GM12873 (cell line): ENCODE measurements at regions not wholly inside any gene's neighbourhood (a gene's known extent, or its start where the extent isn't known, plus 50 kb on each side); places are given as distances from the start of the nearest gene placed in this dataset.

Experiments used
- TF ChIP-seq, protein P1 (sequence below): IDR thresholded peaks from 2 replicates; pipeline ENCODE4 v1.5.1; 2012; ENCODE audit warnings: low read depth, mild to moderate bottlenecking, moderate library complexity, low read length, control low read depth; ENCODE audit not compliant: insufficient read depth; ENCODE audit errors: missing control alignments

DNA sequence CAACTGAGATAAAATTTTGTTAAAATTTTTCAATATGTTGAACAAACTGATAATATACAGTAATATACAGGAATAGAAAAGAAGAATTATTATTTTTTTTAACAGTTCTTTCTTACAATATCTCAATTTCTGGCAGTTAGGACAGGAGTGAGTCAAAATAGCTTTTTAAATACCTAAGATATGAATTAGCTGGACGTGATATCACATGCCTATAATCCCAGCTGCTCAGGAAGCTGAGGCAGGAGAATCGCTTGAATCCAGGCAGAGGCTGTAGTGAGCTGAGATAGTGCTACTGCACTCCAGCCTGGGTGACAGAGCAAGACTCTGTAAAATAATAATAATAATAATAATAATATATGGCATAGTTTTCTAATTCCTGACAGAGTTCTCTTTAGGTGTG lies 1039.3 kb downstream of the STPG2 start:
- TF ChIP-seq, protein P1, sequence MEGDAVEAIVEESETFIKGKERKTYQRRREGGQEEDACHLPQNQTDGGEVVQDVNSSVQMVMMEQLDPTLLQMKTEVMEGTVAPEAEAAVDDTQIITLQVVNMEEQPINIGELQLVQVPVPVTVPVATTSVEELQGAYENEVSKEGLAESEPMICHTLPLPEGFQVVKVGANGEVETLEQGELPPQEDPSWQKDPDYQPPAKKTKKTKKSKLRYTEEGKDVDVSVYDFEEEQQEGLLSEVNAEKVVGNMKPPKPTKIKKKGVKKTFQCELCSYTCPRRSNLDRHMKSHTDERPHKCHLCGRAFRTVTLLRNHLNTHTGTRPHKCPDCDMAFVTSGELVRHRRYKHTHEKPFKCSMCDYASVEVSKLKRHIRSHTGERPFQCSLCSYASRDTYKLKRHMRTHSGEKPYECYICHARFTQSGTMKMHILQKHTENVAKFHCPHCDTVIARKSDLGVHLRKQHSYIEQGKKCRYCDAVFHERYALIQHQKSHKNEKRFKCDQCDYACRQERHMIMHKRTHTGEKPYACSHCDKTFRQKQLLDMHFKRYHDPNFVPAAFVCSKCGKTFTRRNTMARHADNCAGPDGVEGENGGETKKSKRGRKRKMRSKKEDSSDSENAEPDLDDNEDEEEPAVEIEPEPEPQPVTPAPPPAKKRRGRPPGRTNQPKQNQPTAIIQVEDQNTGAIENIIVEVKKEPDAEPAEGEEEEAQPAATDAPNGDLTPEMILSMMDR: no peak

DNA sequence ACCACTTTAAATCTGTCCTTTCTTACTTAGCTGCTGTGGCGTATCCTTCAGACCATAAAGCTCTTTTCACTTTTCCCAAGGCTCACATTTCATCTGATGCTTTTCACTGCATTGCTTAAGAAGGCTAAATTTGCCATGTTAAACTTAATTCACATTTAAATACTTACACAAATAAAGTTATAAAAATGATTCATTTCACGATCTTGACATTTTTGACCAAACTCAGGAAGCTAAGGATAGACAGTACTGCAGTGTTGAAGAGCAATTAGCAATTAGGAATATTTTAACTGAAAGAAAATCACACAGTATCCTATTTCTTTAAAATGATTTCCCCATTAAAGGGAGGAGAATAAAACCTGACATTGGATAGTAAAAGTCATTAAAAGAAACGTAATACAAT lies 1038.6 kb downstream of the STPG2 start:
- TF ChIP-seq, protein P1: no peak

DNA sequence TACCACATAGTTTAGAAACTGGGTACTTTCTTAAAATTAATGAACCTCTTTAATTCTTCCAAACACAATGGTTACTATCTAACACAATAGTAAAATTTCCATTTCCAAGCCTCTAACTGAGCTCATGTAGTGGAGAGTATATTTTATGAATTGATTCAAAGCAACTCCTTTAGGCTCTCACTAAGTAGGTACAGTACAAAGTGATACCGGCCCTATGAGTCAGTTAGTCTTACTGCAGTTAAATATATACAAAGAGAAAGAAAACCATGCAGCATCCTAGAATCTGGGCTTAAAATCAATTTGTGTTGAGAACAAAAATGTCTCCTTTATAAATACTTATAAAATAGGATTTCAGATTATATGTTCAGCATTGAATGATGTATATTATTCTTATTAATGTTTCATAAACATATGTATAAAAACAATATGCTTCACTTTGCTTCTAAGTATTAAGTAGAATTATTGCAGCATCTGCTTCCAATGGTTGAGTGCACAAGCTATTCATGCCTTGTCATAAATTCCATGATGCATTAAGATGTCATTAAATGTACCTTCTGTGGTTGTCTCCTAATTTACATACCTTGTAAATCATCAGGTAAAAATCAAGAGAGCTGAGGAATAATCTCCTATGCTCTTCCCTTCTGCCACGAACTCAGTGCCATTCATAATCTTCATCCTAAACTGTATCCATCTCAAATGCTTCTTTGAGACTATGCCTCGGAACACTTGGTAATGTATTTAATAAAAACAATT lies 1037.8 kb downstream of the STPG2 start:
- TF ChIP-seq, protein P1: no peak

DNA sequence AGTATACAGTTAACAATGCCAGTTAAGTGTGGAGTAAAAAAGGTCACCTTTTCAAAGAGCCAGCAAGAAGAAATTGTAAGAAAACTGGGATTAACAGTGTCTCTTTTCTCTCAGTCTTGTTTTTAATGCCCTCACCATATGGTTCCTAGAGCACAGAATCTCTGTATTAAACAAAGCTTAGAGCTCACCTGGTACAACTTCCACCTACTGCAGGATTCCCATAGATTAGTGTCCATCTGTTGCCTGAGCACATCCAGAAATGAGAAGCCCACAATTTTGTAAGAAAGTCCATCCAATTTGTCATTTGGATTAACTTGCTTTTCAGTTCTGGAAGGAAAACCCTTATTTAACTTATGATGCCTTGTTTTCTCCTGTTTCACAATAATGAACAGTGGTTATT lies 1037.1 kb downstream of the STPG2 start:
- TF ChIP-seq, protein P1: no peak

DNA sequence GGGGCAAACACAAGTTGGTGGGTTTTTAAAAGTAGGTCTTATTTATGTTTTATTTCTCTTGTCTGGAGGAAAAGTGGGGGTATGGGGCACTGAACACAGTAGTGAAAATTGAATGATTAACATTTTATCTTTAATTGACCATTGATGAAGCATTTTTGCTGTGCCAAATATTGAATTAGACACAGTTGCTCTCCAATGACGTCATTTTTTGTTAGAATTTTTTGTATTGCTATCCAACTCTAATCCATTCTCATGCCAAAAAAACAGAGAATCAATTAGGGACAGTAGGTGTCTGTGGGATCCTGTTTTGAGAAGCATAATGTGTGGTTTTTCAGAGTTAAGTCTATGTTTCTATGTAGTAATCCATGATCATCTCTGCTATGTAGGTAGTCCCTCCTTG lies 1032.8 kb downstream of the STPG2 start:
- TF ChIP-seq, protein P1: no peak

DNA sequence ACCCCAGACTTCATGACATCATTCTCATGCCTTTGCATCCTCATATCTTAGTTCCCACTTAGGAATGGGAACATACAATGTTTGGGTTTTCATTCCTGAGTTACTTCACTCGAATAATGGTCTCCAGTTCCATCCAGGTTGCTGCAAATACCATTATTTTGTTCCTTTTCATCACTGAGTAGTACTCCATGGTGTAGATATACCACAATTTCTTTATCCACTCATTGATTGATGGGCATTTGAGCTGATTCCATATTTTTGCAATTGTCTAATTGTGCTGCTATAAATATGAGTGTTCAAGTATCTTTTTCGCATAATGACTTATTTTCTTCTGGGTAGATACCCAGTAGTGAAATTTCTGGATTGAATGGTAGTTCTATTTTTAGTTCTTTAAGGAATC lies 1026.8 kb downstream of the STPG2 start:
- TF ChIP-seq, protein P1: no peak

DNA sequence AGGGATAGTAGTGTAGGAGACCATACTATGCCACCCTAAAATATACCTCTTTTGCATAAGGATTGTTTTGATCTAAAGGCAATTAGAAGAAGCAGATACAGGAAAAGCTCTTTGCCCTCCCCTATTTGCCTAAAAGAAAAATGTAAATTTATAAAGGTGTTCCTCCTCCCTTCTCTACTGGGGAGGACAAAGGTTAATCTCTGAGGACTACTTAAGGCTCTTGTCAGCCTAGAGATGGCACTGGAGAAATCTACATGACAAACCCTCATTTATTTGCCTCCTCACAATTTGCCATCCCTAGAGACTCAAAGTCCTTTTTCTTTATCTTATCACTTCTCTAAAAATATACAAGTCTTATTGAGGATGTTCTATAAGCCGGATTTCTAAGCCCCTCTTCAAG lies 1021.8 kb downstream of the STPG2 start:
- TF ChIP-seq, protein P1: no peak
